ENCODE measurements at regions not wholly inside any gene's neighbourhood (a gene's known extent, or its start where the extent isn't known, plus 50 kb on each side); places are given as distances from the start of the nearest gene placed in this dataset.
A peak's percentile ranks its signal among the peaks of the same experiment; 100 is the strongest.

DNA sequence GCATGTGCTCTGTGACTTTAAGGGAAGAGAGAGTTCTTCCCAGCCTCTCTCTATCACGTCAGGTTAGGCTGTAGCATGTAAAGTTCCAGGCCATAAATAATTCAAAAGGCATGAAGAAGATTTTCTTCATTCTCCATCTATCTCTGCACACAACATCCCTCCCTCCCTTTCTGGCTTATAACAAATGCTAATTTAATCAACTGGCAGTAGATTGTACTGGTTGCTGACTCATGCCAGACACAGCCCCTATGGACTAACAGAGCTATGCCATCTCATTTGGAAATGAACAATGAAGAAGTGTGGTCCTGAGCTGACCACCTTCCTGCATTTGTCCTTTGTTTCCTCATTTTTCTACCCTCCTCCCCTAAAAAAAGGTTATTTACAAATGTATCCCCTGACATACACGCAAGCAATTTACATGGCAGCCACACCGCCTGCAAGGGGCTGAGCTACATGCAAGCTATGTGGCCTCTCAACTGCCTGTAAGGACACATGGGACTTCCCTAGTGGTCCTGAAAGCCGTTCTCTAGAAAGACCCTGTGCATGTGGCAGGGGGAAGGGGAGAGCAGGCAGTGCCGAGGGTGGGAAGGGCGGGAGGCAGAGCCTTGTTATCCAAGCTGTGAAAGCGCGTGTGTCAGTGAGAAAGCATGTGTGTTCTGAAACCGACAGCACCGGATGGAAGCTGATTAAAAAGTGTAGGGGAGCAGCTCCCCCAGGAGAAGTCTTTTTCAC, 90.9 kb upstream of the KLF7 start:
- Histone ChIP-seq H3K4me1 (peaks cover 45% of the 10 kb centered on the region), H3K27me3 (ENCODE audit: low read depth) (no peaks in the 10 kb centered on the region), H3K4me3 (no peak overlapping the region), H3K36me3 (no peaks in the 10 kb centered on the region), H3K9me3 (replicated peaks) (no peaks in the 10 kb centered on the region), H3K27ac (replicated peaks) (no peak overlapping the region)
- TF ChIP-seq, protein P1, sequence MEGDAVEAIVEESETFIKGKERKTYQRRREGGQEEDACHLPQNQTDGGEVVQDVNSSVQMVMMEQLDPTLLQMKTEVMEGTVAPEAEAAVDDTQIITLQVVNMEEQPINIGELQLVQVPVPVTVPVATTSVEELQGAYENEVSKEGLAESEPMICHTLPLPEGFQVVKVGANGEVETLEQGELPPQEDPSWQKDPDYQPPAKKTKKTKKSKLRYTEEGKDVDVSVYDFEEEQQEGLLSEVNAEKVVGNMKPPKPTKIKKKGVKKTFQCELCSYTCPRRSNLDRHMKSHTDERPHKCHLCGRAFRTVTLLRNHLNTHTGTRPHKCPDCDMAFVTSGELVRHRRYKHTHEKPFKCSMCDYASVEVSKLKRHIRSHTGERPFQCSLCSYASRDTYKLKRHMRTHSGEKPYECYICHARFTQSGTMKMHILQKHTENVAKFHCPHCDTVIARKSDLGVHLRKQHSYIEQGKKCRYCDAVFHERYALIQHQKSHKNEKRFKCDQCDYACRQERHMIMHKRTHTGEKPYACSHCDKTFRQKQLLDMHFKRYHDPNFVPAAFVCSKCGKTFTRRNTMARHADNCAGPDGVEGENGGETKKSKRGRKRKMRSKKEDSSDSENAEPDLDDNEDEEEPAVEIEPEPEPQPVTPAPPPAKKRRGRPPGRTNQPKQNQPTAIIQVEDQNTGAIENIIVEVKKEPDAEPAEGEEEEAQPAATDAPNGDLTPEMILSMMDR (IDR thresholded peaks at IDR 0.05; ENCODE audit: borderline replicate concordance): no peak
- DNase-seq: no peak
- intact Hi-C loops (cut with micrococcal nuclease): no loop called here

DNA sequence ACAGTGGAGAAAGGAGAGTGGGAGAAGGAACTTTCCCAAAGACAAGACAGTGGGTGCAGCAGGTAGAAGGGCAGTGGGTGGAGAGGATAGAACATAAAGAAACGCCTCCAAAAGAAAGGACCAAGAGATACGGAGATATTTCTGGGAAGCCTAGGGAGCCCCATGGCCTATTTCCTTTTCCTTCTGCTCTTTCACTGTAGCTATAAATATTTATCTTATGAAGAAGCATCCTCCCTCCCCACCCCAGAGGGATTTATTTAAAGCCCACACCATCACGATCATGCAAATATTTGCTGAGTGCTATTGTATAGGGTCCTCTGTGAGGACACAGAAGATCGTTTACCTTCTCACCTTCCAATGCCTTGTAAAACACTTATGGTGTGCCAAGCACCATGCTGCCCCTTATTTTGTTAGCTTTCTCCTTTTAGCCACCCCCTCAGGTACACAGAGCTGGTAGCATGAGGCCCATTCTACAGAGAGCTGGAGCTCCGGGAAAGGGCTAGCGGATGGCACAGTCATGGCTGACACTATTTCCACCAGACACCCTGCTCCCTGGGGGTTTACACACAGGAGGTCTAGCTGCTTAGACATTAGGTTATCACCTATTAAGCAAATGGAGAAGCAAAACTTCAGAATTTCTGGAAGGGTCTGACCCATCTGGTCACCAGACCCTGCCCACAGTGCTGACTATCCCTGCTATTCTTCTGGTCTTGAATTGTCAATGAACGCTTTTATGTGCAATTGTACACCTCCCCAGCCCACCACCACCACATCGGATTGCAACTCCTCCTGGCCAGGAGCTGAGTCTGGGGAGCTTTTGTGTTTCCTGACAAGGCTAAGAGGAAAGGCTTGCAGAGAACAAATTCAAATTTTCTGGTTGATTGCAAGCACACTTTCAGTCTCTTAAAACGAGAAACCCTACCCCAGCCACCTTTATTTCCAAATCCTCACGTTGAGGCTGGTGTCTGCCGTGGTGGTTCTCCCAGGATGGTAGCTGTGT, 91.8 kb upstream of the KLF7 start:
- TF ChIP-seq, protein P1 (IDR thresholded peaks at IDR 0.05; ENCODE audit: borderline replicate concordance): no peak
- H3K36me3 ChIP-seq: no peaks in the 10 kb centered on the region
- no peak for DNase-seq
- peaks cover 45% of the 10 kb centered on the region for H3K4me1 ChIP-seq
- intact Hi-C loops (cut with micrococcal nuclease): no loop called here
- H3K4me3 ChIP-seq: no peak overlapping the region
- peak overlapping the region; percentile 77 for H3K27ac ChIP-seq (replicated peaks)
- H3K27me3 ChIP-seq (ENCODE audit: low read depth): no peaks in the 10 kb centered on the region
- no peaks in the 10 kb centered on the region for H3K9me3 ChIP-seq (replicated peaks)

DNA sequence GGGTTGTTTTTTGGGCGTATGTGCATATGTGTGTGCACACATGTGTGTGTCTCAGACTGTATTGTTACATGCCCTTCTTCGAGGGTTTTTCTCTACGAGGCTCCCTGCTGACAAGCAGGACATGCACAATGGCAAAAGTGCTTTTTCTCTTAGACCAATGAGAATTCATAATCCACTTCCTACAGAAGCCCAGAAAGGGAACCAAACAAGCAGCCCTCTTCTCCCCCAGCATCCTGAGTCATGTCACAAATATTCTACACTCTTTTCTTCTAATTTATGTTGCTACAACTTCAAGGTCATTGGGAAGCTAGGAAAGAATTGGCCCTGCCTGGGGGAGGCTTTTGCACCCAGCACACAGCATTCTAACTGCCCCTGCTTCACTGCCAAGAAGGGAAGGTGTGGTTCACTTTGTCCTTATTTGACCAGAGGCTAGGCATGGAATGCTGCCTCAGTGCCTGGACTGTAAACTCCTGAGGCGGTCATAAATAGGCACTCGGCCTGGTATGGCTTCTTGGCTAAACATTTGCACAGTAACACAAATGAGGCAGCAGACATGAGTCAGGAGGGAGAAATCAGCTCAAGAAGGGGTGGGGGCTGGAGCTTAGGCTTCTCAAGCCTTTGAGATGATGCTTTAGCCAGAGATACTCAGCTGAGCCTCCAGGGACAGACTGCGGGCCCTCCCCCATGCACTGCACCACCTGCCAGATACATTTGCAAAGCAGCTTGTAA, 92.7 kb upstream of the KLF7 start:
- peak overlapping the region; percentile 77 for H3K27ac ChIP-seq (replicated peaks)
- H3K36me3 ChIP-seq: no peaks in the 10 kb centered on the region
- H3K4me3 ChIP-seq: no peak overlapping the region
- no peaks in the 10 kb centered on the region for H3K9me3 ChIP-seq (replicated peaks)
- H3K27me3 ChIP-seq (ENCODE audit: low read depth): no peaks in the 10 kb centered on the region
- H3K4me1 ChIP-seq: peaks cover 45% of the 10 kb centered on the region
- intact Hi-C loops (cut with micrococcal nuclease): no loop called here
- DNase-seq: peak; percentile 25
- TF ChIP-seq, protein P1 (IDR thresholded peaks at IDR 0.05; ENCODE audit: borderline replicate concordance): no peak

DNA sequence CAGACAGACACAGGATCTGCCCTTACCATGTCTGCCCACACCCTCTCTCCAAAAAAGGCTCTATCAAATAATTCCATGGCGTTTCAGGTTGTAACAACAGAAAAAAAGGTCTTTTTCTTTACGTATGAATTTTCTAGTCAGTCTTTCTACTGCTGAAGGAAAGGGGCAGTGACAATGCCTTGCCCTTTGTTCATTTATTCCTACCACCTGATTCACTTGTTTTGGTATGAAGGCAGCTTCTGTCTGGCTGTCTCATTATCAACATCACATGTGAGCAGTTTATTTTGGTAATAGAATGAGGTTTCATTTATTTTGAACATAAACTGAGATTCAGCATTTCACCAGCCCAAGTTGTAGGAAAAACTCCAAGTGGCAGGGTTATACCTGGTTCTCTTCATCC, 94.3 kb upstream of the KLF7 start:
- Histone ChIP-seq H3K36me3 (no peaks in the 10 kb centered on the region), H3K9me3 (replicated peaks) (no peaks in the 10 kb centered on the region), H3K27me3 (ENCODE audit: low read depth) (no peaks in the 10 kb centered on the region), H3K27ac (replicated peaks) (peak overlapping the region; percentile 77), H3K4me1 (peaks cover 45% of the 10 kb centered on the region), H3K4me3 (no peak overlapping the region)
- intact Hi-C loops (cut with micrococcal nuclease): no loop called here
- no peak for DNase-seq
- TF ChIP-seq, protein P1 (IDR thresholded peaks at IDR 0.05; ENCODE audit: borderline replicate concordance): no peak

DNA sequence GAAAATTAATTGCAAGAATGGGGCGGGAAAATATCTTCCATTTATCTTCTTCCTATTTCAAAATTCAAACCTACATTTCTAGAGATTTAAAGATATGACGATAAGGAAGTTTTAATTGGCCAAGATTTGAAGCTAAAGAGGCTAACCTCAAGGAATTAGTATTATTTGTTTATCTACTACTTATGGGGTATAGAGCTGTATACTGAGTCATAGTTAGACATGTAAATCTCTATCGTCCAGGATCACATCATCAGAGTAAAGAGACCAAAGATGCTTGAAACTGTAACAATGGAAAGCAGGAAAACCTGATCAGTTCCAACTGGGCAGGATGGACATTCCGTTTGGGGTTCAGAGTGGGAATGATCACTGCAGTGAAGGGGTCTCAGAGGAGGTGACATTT, 95.2 kb upstream of the KLF7 start:
- Histone ChIP-seq H3K9me3 (replicated peaks) (no peaks in the 10 kb centered on the region), H3K4me3 (no peak overlapping the region), H3K27ac (replicated peaks) (no peak overlapping the region), H3K36me3 (no peaks in the 10 kb centered on the region), H3K27me3 (ENCODE audit: low read depth) (no peaks in the 10 kb centered on the region), H3K4me1 (peaks cover 52% of the 10 kb centered on the region)
- intact Hi-C loops (cut with micrococcal nuclease): no loop called here
- no peak for DNase-seq
- TF ChIP-seq, protein P1 (IDR thresholded peaks at IDR 0.05; ENCODE audit: borderline replicate concordance): no peak
